OCI-LY3 (cell line): ENCODE measurements at regions not wholly inside any gene's neighbourhood (a gene's known extent, or its start where the extent isn't known, plus 50 kb on each side); places are given as distances from the start of the nearest gene placed in this dataset.

ENCODE experiments used
- H2AFZ ChIP-seq: fragments of 200-600, 300-600 bp; shearing (Covaris generic); 2 replicates; pipeline ENCODE4 v1.6.0; 2014; ENCODE audit warnings: antibody characterized with exemption, low read depth, low read length
- H3K27ac ChIP-seq: fragments of 200-600, 300-600 bp; sonication (generic); 2 replicates; pipeline ENCODE4 v1.5.1; 2014; ENCODE audit warnings: mild to moderate bottlenecking, low read length, moderate library complexity, mixed read lengths
- H3K27me3 ChIP-seq: fragments of 200-600, 300-600 bp; sonication (generic); 2 replicates; pipeline ENCODE4 v1.6.1; 2014; ENCODE audit warnings: low read depth, low read length, mixed read lengths
- H3K36me3 ChIP-seq: fragments of 200-600, 300-600 bp; sonication (generic); replicated peaks from 2 replicates; pipeline ENCODE3; 2014; ENCODE audit warnings: low read depth, low read length, mixed read lengths
- H3K4me1 ChIP-seq: fragments of 300-600, 200-600 bp; sonication (generic); 2 replicates; pipeline ENCODE4 v1.6.1; 2014; ENCODE audit warnings: low read length, mixed read lengths
- H3K4me2 ChIP-seq: fragments of 200-600, 300-600 bp; sonication (generic); 2 replicates; pipeline ENCODE4 v1.6.1; 2014; ENCODE audit warnings: low read length, mixed read lengths
- H3K4me3 ChIP-seq: fragments of 300-600, 200-600 bp; sonication (generic); 2 replicates; pipeline ENCODE4 v1.5.1; 2014; ENCODE audit warnings: antibody characterized with exemption, mild to moderate bottlenecking, low read length, moderate library complexity
- H3K79me2 ChIP-seq: fragments of 300-600, 200-600 bp; shearing (Covaris generic); 2 replicates; pipeline ENCODE4 v1.6.1; 2014; ENCODE audit warnings: mild to moderate bottlenecking, low read length, mixed read lengths
- H3K9ac ChIP-seq: fragments of 300-600, 200-600 bp; shearing (Covaris generic); 2 replicates; pipeline ENCODE4 v1.6.0; 2014; ENCODE audit warnings: mild to moderate bottlenecking, low read length, moderate library complexity
- H3K9me3 ChIP-seq: fragments of 200-600, 300-600 bp; shearing (Covaris generic); 2 replicates; pipeline ENCODE4 v1.6.1; 2014; ENCODE audit warnings: low read length, mixed read lengths; ENCODE audit not compliant: insufficient read depth
- H4K20me1 ChIP-seq: fragments of 200-600, 300-600 bp; sonication (generic); 2 replicates; pipeline ENCODE4 v1.6.1; 2016; ENCODE audit warnings: low read length, mixed read lengths; ENCODE audit not compliant: insufficient read depth
- CTCF ChIP-seq: fragments of 200-600, 300-600 bp; sonication (generic); IDR thresholded peaks from 2 replicates; pipeline ENCODE4 v1.5.1; 2014; ENCODE audit warnings: antibody characterized with exemption, low read length, low read depth
- EZH2phosphoT487 ChIP-seq: fragments of 200-600 bp; shearing (Covaris generic); IDR thresholded peaks from 2 replicates; pipeline ENCODE4 v1.6.1; 2018; ENCODE audit warnings: antibody characterized with exemption, mixed run types, low read depth

GRCh38 chr2:8132351-8132831, 549.5 kb upstream of the ID2 start:
- TF ChIP-seq CTCF: no peak
- TF ChIP-seq EZH2phosphoT487: no peak
- Histone ChIP-seq H3K27ac (no peak overlapping the region), H3K9ac (no peak overlapping the region), H3K79me2 (no peaks in the 10 kb centered on the region), H3K9me3 (no peaks in the 10 kb centered on the region), H3K4me1 (no peaks in the 10 kb centered on the region), H2AFZ (no peak overlapping the region), H3K4me2 (no peak overlapping the region), H3K36me3 (no peaks in the 10 kb centered on the region), H3K27me3 (no peaks in the 10 kb centered on the region), H3K4me3 (no peak overlapping the region), H4K20me1 (no peaks in the 10 kb centered on the region)

- Histone ChIP-seq H3K36me3 (no peaks in the 10 kb centered on the region), H2AFZ (no peak overlapping the region), H3K4me3 (no peak overlapping the region), H3K27me3 (no peaks in the 10 kb centered on the region), H3K4me1 (no peaks in the 10 kb centered on the region), H4K20me1 (no peaks in the 10 kb centered on the region), H3K9me3 (no peaks in the 10 kb centered on the region), H3K4me2 (no peak overlapping the region), H3K9ac (no peak overlapping the region), H3K79me2 (no peaks in the 10 kb centered on the region), H3K27ac (no peak overlapping the region)
- TF ChIP-seq EZH2phosphoT487 (no peak), CTCF (no peak)
These were observed 549.0 kb upstream of the ID2 start for GRCh38 chr2:8132879-8133278.

GRCh38 chr2:8133363-8133762, 548.5 kb upstream of the ID2 start:
- no peaks in the 10 kb centered on the region for H3K4me1 ChIP-seq
- no peak overlapping the region for H3K4me2 ChIP-seq
- no peak overlapping the region for H3K4me3 ChIP-seq
- TF ChIP-seq CTCF: no peak
- TF ChIP-seq EZH2phosphoT487: no peak
- H2AFZ ChIP-seq: no peak overlapping the region
- no peaks in the 10 kb centered on the region for H3K27me3 ChIP-seq
- no peak overlapping the region for H3K27ac ChIP-seq
- no peak overlapping the region for H3K9ac ChIP-seq
- no peaks in the 10 kb centered on the region for H3K79me2 ChIP-seq
- H3K9me3 ChIP-seq: no peaks in the 10 kb centered on the region
- H3K36me3 ChIP-seq: no peaks in the 10 kb centered on the region
- no peaks in the 10 kb centered on the region for H4K20me1 ChIP-seq

- no peaks in the 10 kb centered on the region for H3K9me3 ChIP-seq
- H3K79me2 ChIP-seq: no peaks in the 10 kb centered on the region
- no peaks in the 10 kb centered on the region for H3K36me3 ChIP-seq
- TF ChIP-seq CTCF: no peak
- TF ChIP-seq EZH2phosphoT487: no peak
- H4K20me1 ChIP-seq: no peaks in the 10 kb centered on the region
- H3K4me3 ChIP-seq: no peak overlapping the region
- no peaks in the 10 kb centered on the region for H3K27me3 ChIP-seq
- no peak overlapping the region for H3K27ac ChIP-seq
- no peak overlapping the region for H3K4me2 ChIP-seq
- H2AFZ ChIP-seq: no peak overlapping the region
- H3K9ac ChIP-seq: no peak overlapping the region
- no peaks in the 10 kb centered on the region for H3K4me1 ChIP-seq
These were observed 547.9 kb upstream of the ID2 start for GRCh38 chr2:8133913-8134472.
